ENCODE measurements at regions not wholly inside any gene's neighbourhood (a gene's known extent, or its start where the extent isn't known, plus 50 kb on each side); places are given as distances from the start of the nearest gene placed in this dataset.

- no peak overlapping the region for H3K4me3 ChIP-seq (ENCODE audit: low read depth, low read length)
Measured at GRCh38 chr9:108167136-108167900, 677.7 kb upstream of the KLF4 start.

GRCh38 chr9:108166519-108166918, 677.0 kb upstream of the KLF4 start:
- H3K9ac ChIP-seq (ENCODE audit: low read length), result no peak overlapping the region
- H3K4me1 ChIP-seq (ENCODE audit: control insufficient read depth in 1 of 2, insufficient read depth in 2 of 2, low read length in 2 of 2), result peaks cover 0 to 4% of the 10 kb centered on the region in 2 experiments
- no peak overlapping the region for H3K4me2 ChIP-seq (ENCODE audit: low read length)
- H3K9me3 ChIP-seq (ENCODE audit: insufficient read depth, low read depth, low read length), result no peaks in the 10 kb centered on the region
- H2BK120ac ChIP-seq (ENCODE audit: insufficient read depth, low read length, poor library complexity), result no peak overlapping the region
- no peak overlapping the region for H3K27ac ChIP-seq (ENCODE audit: low read depth, low read length)
- no CpG with 5 or more reads among the region's 2 CpGs for WGBS (ENCODE audit: extremely low coverage, insufficient coverage, insufficient read length)
- no peaks in the 10 kb centered on the region for H3K79me2 ChIP-seq (ENCODE audit: control insufficient read depth, insufficient read depth, low read length, poor library complexity)
- DNase-seq, result no peak
- H2BK12ac ChIP-seq (ENCODE audit: low read length), result no peak overlapping the region
- no peak overlapping the region for H3K4me3 ChIP-seq (ENCODE audit: low read depth, low read length)
- no peak overlapping the region for H2AK5ac ChIP-seq (ENCODE audit: low read length)
- H3K79me1 ChIP-seq (ENCODE audit: low read length), result no peaks in the 10 kb centered on the region
- H3K14ac ChIP-seq (ENCODE audit: low read length), result no peak overlapping the region
- H3K18ac ChIP-seq (ENCODE audit: low read length), result no peak overlapping the region
- H2AFZ ChIP-seq (ENCODE audit: insufficient read depth, low read length, poor library complexity), result no peak overlapping the region
- H3K23ac ChIP-seq (ENCODE audit: low read length), result no peak overlapping the region
- no peak overlapping the region for H4K12ac ChIP-seq (ENCODE audit: low read depth, low read length)
- no peak overlapping the region for H3K4ac ChIP-seq (ENCODE audit: low read depth, low read length)
- no peak overlapping the region for H4K91ac ChIP-seq (ENCODE audit: low read depth, low read length)
- no peak overlapping the region for H2BK5ac ChIP-seq (ENCODE audit: low read depth, low read length, poor library complexity)
- no peak overlapping the region for H4K8ac ChIP-seq (ENCODE audit: low read depth, low read length)
- H3K36me3 ChIP-seq (ENCODE audit: control insufficient read depth in 1 of 2, insufficient read depth in 2 of 2, low read length in 2 of 2), result no peaks in the 10 kb centered on the region
- H3K27me3 ChIP-seq (ENCODE audit: insufficient read depth, low read length), result no peaks in the 10 kb centered on the region

More at GRCh38 chr9:108167136-108167900, 677.7 kb upstream of the KLF4 start:
- no CpG with 5 or more reads among the region's 5 CpGs for WGBS (ENCODE audit: extremely low coverage, insufficient coverage, insufficient read length)
- H3K9ac ChIP-seq (ENCODE audit: low read length), result no peak overlapping the region
- no peak overlapping the region for H2BK5ac ChIP-seq (ENCODE audit: low read depth, low read length, poor library complexity)
- H3K23ac ChIP-seq (ENCODE audit: low read length), result no peak overlapping the region
- peak in 1 of 2 donors; percentile 24 for DNase-seq
- H3K36me3 ChIP-seq (ENCODE audit: control insufficient read depth in 1 of 2, insufficient read depth in 2 of 2, low read length in 2 of 2), result no peaks in the 10 kb centered on the region
- peak overlapping the region; percentile 23 for H2AK5ac ChIP-seq (ENCODE audit: low read length)
- H3K4me2 ChIP-seq (ENCODE audit: low read length), result no peak overlapping the region
- no peak overlapping the region for H3K4ac ChIP-seq (ENCODE audit: low read depth, low read length)
- H4K91ac ChIP-seq (ENCODE audit: low read depth, low read length), result no peak overlapping the region
- no peaks in the 10 kb centered on the region for H3K79me2 ChIP-seq (ENCODE audit: control insufficient read depth, insufficient read depth, low read length, poor library complexity)
- no peak overlapping the region for H2BK12ac ChIP-seq (ENCODE audit: low read length)
- no peaks in the 10 kb centered on the region for H3K27me3 ChIP-seq (ENCODE audit: insufficient read depth, low read length)
- H4K8ac ChIP-seq (ENCODE audit: low read depth, low read length), result no peak overlapping the region
- no peak overlapping the region for H3K14ac ChIP-seq (ENCODE audit: low read length)
- no peaks in the 10 kb centered on the region for H3K9me3 ChIP-seq (ENCODE audit: insufficient read depth, low read depth, low read length)
- H3K18ac ChIP-seq (ENCODE audit: low read length), result no peak overlapping the region
- H3K79me1 ChIP-seq (ENCODE audit: low read length), result no peaks in the 10 kb centered on the region
- H3K4me1 ChIP-seq (ENCODE audit: control insufficient read depth in 1 of 2, insufficient read depth in 2 of 2, low read length in 2 of 2), result peaks cover 0 to 4% of the 10 kb centered on the region in 2 experiments
- H2BK120ac ChIP-seq (ENCODE audit: insufficient read depth, low read length, poor library complexity), result no peak overlapping the region
- H3K27ac ChIP-seq (ENCODE audit: low read depth, low read length), result no peak overlapping the region
- H4K12ac ChIP-seq (ENCODE audit: low read depth, low read length), result no peak overlapping the region
- no peak overlapping the region for H2AFZ ChIP-seq (ENCODE audit: insufficient read depth, low read length, poor library complexity)

GRCh38 chr9:108163321-108164005, 673.9 kb upstream of the KLF4 start:
- H3K36me3 ChIP-seq (ENCODE audit: control insufficient read depth in 1 of 2, insufficient read depth in 2 of 2, low read length in 2 of 2), result no peaks in the 10 kb centered on the region
- H4K12ac ChIP-seq (ENCODE audit: low read depth, low read length), result no peak overlapping the region
- H3K27me3 ChIP-seq (ENCODE audit: insufficient read depth, low read length), result no peaks in the 10 kb centered on the region
- no peak overlapping the region for H3K4ac ChIP-seq (ENCODE audit: low read depth, low read length)
- H3K23ac ChIP-seq (ENCODE audit: low read length), result no peak overlapping the region
- H2AFZ ChIP-seq (ENCODE audit: insufficient read depth, low read length, poor library complexity), result no peak overlapping the region
- H3K4me1 ChIP-seq (ENCODE audit: control insufficient read depth in 1 of 2, insufficient read depth in 2 of 2, low read length in 2 of 2), result peaks cover 0 to 4% of the 10 kb centered on the region in 2 experiments
- no peak overlapping the region for H2BK120ac ChIP-seq (ENCODE audit: insufficient read depth, low read length, poor library complexity)
- no peaks in the 10 kb centered on the region for H3K79me1 ChIP-seq (ENCODE audit: low read length)
- H3K4me2 ChIP-seq (ENCODE audit: low read length), result no peak overlapping the region
- no peaks in the 10 kb centered on the region for H3K9me3 ChIP-seq (ENCODE audit: insufficient read depth, low read depth, low read length)
- no peak overlapping the region for H4K8ac ChIP-seq (ENCODE audit: low read depth, low read length)
- H3K9ac ChIP-seq (ENCODE audit: low read length), result no peak overlapping the region
- DNase-seq, result no peak
- H3K79me2 ChIP-seq (ENCODE audit: control insufficient read depth, insufficient read depth, low read length, poor library complexity), result no peaks in the 10 kb centered on the region
- H3K14ac ChIP-seq (ENCODE audit: low read length), result no peak overlapping the region
- no peak overlapping the region for H3K27ac ChIP-seq (ENCODE audit: low read depth, low read length)
- no peak overlapping the region for H2AK5ac ChIP-seq (ENCODE audit: low read length)
- no peak overlapping the region for H4K91ac ChIP-seq (ENCODE audit: low read depth, low read length)
- H3K4me3 ChIP-seq (ENCODE audit: low read depth, low read length), result no peak overlapping the region
- no peak overlapping the region for H3K18ac ChIP-seq (ENCODE audit: low read length)
- H2BK5ac ChIP-seq (ENCODE audit: low read depth, low read length, poor library complexity), result no peak overlapping the region
- WGBS (ENCODE audit: extremely low coverage, insufficient coverage, insufficient read length), result no CpG with 5 or more reads among the region's 6 CpGs
- H2BK12ac ChIP-seq (ENCODE audit: low read length), result no peak overlapping the region

- Histone ChIP-seq H3K18ac (ENCODE audit: low read length) (no peak overlapping the region), H4K8ac (ENCODE audit: low read depth, low read length) (no peak overlapping the region), H3K4me1 (ENCODE audit: control insufficient read depth in 1 of 2, insufficient read depth in 2 of 2, low read length in 2 of 2) (peaks cover 0 to 4% of the 10 kb centered on the region in 2 experiments), H3K4me2 (ENCODE audit: low read length) (no peak overlapping the region), H3K79me2 (ENCODE audit: control insufficient read depth, insufficient read depth, low read length, poor library complexity) (no peaks in the 10 kb centered on the region), H3K27me3 (ENCODE audit: insufficient read depth, low read length) (no peaks in the 10 kb centered on the region), H3K27ac (ENCODE audit: low read depth, low read length) (no peak overlapping the region), H2AFZ (ENCODE audit: insufficient read depth, low read length, poor library complexity) (no peak overlapping the region), H2AK5ac (ENCODE audit: low read length) (no peak overlapping the region), H3K23ac (ENCODE audit: low read length) (no peak overlapping the region), H3K4ac (ENCODE audit: low read depth, low read length) (no peak overlapping the region), H4K12ac (ENCODE audit: low read depth, low read length) (no peak overlapping the region), H3K4me3 (ENCODE audit: low read depth, low read length) (no peak overlapping the region), H3K9me3 (ENCODE audit: insufficient read depth, low read depth, low read length) (no peaks in the 10 kb centered on the region), H2BK120ac (ENCODE audit: insufficient read depth, low read length, poor library complexity) (no peak overlapping the region), H3K9ac (ENCODE audit: low read length) (no peak overlapping the region), H3K36me3 (ENCODE audit: control insufficient read depth in 1 of 2, insufficient read depth in 2 of 2, low read length in 2 of 2) (no peaks in the 10 kb centered on the region), H3K79me1 (ENCODE audit: low read length) (no peaks in the 10 kb centered on the region), H2BK5ac (ENCODE audit: low read depth, low read length, poor library complexity) (no peak overlapping the region), H2BK12ac (ENCODE audit: low read length) (no peak overlapping the region), H4K91ac (ENCODE audit: low read depth, low read length) (no peak overlapping the region), H3K14ac (ENCODE audit: low read length) (no peak overlapping the region)
- WGBS (ENCODE audit: extremely low coverage, insufficient coverage, insufficient read length), result no CpG with 5 or more reads among the region's 1 CpG
- no peak for DNase-seq
Measured at GRCh38 chr9:108162664-108163063, 673.1 kb upstream of the KLF4 start.
